Trophoblast cell (in vitro differentiated cells and primary cell): ENCODE measurements at regions not wholly inside any gene's neighbourhood (a gene's known extent, or its start where the extent isn't known, plus 50 kb on each side); places are given as distances from the start of the nearest gene placed in this dataset.

Experiments
- DNase-seq, 2 donors: peaks; one replicate each; pipeline ENCODE4 v3.0.0-alpha.2; 2016
- H2AFZ ChIP-seq: 2 replicates; pipeline ENCODE4 v1.6.1; 2013; ENCODE audit warnings: low read length, moderate library complexity, mild to moderate bottlenecking; ENCODE audit not compliant: insufficient read depth, poor library complexity
- H2AK5ac ChIP-seq: 2 replicates; pipeline ENCODE4 v1.6.1; 2013; ENCODE audit warnings: mild to moderate bottlenecking, low read length
- H2BK120ac ChIP-seq: 2 replicates; pipeline ENCODE4 v1.6.1; 2013; ENCODE audit warnings: low read length, mild to moderate bottlenecking, moderate library complexity; ENCODE audit not compliant: insufficient read depth, poor library complexity
- H2BK12ac ChIP-seq: 2 replicates; pipeline ENCODE4 v1.6.1; 2013; ENCODE audit warnings: mild to moderate bottlenecking, low read length, moderate library complexity
- H2BK5ac ChIP-seq: 2 replicates; pipeline ENCODE4 v1.6.1; 2013; ENCODE audit warnings: low read length, low read depth, moderate library complexity, mild to moderate bottlenecking; ENCODE audit not compliant: poor library complexity
- H3K14ac ChIP-seq: 2 replicates; pipeline ENCODE4 v1.6.1; 2013; ENCODE audit warnings: mild to moderate bottlenecking, low read length
- H3K18ac ChIP-seq: 2 replicates; pipeline ENCODE4 v1.6.1; 2013; ENCODE audit warnings: mild to moderate bottlenecking, low read length
- H3K23ac ChIP-seq: 2 replicates; pipeline ENCODE4 v1.6.1; 2013; ENCODE audit warnings: low read length
- H3K27ac ChIP-seq: 2 replicates; pipeline ENCODE4 v1.5.1; 2013; ENCODE audit warnings: low read depth, mild to moderate bottlenecking, inconsistent platforms, low read length, moderate library complexity
- H3K27me3 ChIP-seq: 2 replicates; pipeline ENCODE4 v1.6.1; 2013; ENCODE audit warnings: inconsistent platforms, mild to moderate bottlenecking, low read length, moderate library complexity; ENCODE audit not compliant: insufficient read depth
- H3K36me3 ChIP-seq, 2 experiments: 1 replicate in 1 of 2; 2 replicates in 1 of 2; pipeline ENCODE4 v1.6.1; 2013; ENCODE audit warnings: low read length in 2 of 2, mild to moderate bottlenecking in 2 of 2, moderate library complexity in 1 of 2; ENCODE audit not compliant: insufficient read depth in 2 of 2, control insufficient read depth in 1 of 2
- H3K4ac ChIP-seq: 2 replicates; pipeline ENCODE4 v1.6.1; 2013; ENCODE audit warnings: low read depth, mild to moderate bottlenecking, low read length, moderate library complexity
- H3K4me1 ChIP-seq, 2 experiments: 1 replicate in 1 of 2; 2 replicates in 1 of 2; pipeline ENCODE4 v1.6.1; 2013; ENCODE audit warnings: low read length in 2 of 2, mild to moderate bottlenecking in 2 of 2, moderate library complexity in 1 of 2; ENCODE audit not compliant: insufficient read depth in 2 of 2, control insufficient read depth in 1 of 2
- H3K4me2 ChIP-seq: 2 replicates; pipeline ENCODE4 v1.6.1; 2013; ENCODE audit warnings: inconsistent platforms, mild to moderate bottlenecking, low read length, moderate library complexity
- H3K4me3 ChIP-seq: 2 replicates; pipeline ENCODE4 v1.5.1; 2013; ENCODE audit warnings: mild to moderate bottlenecking, low read depth, low read length, inconsistent platforms
- H3K79me1 ChIP-seq: one replicate; pipeline ENCODE4 v1.6.1; 2013; ENCODE audit warnings: low read length
- H3K79me2 ChIP-seq: 2 replicates; pipeline ENCODE4 v1.6.1; 2013; ENCODE audit warnings: low read length, mild to moderate bottlenecking; ENCODE audit not compliant: control insufficient read depth, insufficient read depth, poor library complexity
- H3K9ac ChIP-seq: 2 replicates; pipeline ENCODE4 v1.6.1; 2013; ENCODE audit warnings: mild to moderate bottlenecking, low read length
- H3K9me3 ChIP-seq: 2 replicates; pipeline ENCODE4 v1.6.1; 2013; ENCODE audit warnings: low read depth, mild to moderate bottlenecking, control low read depth, inconsistent platforms, low read length; ENCODE audit not compliant: insufficient read depth
- H4K12ac ChIP-seq: 2 replicates; pipeline ENCODE4 v1.6.1; 2013; ENCODE audit warnings: low read depth, mild to moderate bottlenecking, low read length, moderate library complexity
- H4K8ac ChIP-seq: 2 replicates; pipeline ENCODE4 v1.6.1; 2013; ENCODE audit warnings: low read depth, mild to moderate bottlenecking, low read length, moderate library complexity
- H4K91ac ChIP-seq: one replicate; pipeline ENCODE4 v1.6.1; 2013; ENCODE audit warnings: low read depth, mild to moderate bottlenecking, low read length, moderate library complexity
- WGBS: extraction: QIAGEN DNeasy Blood & Tissue Kit; methylation state at CpG from one replicate; pipeline ENCODE4 v1.1.7; 2013; ENCODE audit warnings: missing lambda C conversion rate; ENCODE audit not compliant: insufficient read length, insufficient coverage; ENCODE audit errors: extremely low coverage; 5-methylcytosine and 5-hydroxymethylcytosine counted together

DNA sequence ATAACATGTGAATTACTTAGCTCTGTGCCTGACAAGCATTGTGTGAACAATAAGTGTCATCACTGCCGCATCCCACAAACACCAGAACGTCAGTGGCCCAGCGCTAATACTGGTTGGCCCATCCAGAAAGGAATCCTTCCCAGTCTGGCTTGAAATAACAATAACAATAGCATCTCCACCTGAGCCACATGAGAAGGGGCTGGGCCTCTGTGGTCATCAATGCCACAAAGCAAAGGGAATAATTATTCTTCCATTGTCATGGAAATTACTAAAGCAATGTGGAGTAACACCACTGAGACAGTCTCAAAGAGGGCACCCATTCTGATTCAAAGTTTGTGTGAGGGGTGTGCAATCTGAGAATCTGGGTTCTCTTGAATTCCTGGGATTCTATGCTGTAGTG is 105.7 kb upstream of the INHBA start:
- Histone ChIP-seq H2AK5ac (no peak overlapping the region), H3K79me1 (no peaks in the 10 kb centered on the region), H3K79me2 (no peaks in the 10 kb centered on the region), H3K9me3 (peaks cover 3% of the 10 kb centered on the region), H3K4me3 (no peak overlapping the region), H3K18ac (no peak overlapping the region), H3K36me3 (no peaks in the 10 kb centered on the region), H3K4ac (no peak overlapping the region), H2BK120ac (no peak overlapping the region), H3K4me2 (no peak overlapping the region), H2BK5ac (no peak overlapping the region), H3K4me1 (no peaks in the 10 kb centered on the region), H4K91ac (no peak overlapping the region), H3K23ac (no peak overlapping the region), H2BK12ac (no peak overlapping the region), H4K12ac (no peak overlapping the region), H2AFZ (no peak overlapping the region), H3K9ac (no peak overlapping the region), H3K27ac (no peak overlapping the region), H4K8ac (no peak overlapping the region), H3K14ac (no peak overlapping the region), H3K27me3 (no peaks in the 10 kb centered on the region)
- DNase-seq: no peak
- no CpG with 5 or more reads among the region's 3 CpGs for WGBS

DNA sequence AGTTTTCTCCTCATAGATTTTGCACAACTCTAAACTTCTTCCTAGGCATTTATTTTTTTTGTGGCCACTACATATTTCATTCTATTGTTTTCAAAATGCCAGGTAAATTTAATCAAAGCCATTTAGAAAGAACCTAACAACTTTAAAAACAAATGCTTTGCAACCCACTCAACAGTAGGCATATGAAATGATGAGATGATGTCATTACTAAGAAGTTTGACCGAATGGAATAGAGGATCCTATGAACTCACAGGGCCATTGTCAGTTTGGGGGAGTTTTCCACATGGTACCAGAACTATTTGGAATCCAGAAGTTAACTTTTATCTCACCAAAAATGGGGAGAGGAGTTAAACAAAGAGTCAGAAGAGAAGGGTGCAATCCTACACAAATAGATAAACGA is 100.7 kb upstream of the INHBA start:
- no peak overlapping the region for H3K4me2 ChIP-seq
- WGBS: no CpG with 5 or more reads among the region's 2 CpGs
- H3K14ac ChIP-seq: no peak overlapping the region

DNA sequence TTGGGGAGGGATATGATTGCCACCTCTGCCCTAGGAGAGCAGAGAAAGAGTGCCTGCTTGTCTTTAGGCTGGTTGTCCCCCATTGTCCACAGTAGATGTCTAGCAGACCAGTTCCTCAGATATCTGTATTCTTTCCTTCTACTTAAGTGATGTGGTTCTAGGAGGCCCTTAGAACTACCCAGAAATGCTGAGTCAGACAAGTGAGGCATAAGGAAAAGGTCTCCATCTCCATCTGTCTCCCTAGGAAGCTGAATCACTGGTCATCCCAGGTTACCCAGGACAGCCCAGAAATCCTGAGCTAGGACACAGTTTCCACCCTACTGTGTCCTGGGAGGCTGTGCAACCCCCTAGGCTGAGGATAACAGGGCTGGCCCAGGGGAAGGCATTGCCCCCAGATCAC is 93.4 kb upstream of the INHBA start:
- Histone ChIP-seq H2AFZ (no peak overlapping the region), H2BK5ac (no peak overlapping the region), H2BK120ac (no peak overlapping the region), H3K23ac (no peak overlapping the region), H3K27me3 (no peaks in the 10 kb centered on the region), H3K4ac (no peak overlapping the region), H4K12ac (no peak overlapping the region), H3K9me3 (no peaks in the 10 kb centered on the region), H2BK12ac (no peak overlapping the region), H3K14ac (no peak overlapping the region), H3K4me3 (no peak overlapping the region), H2AK5ac (no peak overlapping the region), H3K79me2 (no peaks in the 10 kb centered on the region), H4K8ac (no peak overlapping the region), H3K9ac (no peak overlapping the region), H3K27ac (no peak overlapping the region), H3K79me1 (no peaks in the 10 kb centered on the region), H3K4me2 (no peak overlapping the region), H4K91ac (no peak overlapping the region), H3K36me3 (no peaks in the 10 kb centered on the region), H3K18ac (no peak overlapping the region), H3K4me1 (no peaks in the 10 kb centered on the region)
- no peak for DNase-seq

More for the DNA sequence above, 100.7 kb upstream of the INHBA start:
- Histone ChIP-seq H3K27me3 (no peaks in the 10 kb centered on the region), H3K27ac (no peak overlapping the region), H4K91ac (no peak overlapping the region), H3K36me3 (no peaks in the 10 kb centered on the region), H2BK5ac (no peak overlapping the region), H3K9ac (no peak overlapping the region), H3K9me3 (peaks cover 2% of the 10 kb centered on the region), H3K23ac (no peak overlapping the region), H3K79me2 (no peaks in the 10 kb centered on the region), H2AFZ (no peak overlapping the region), H3K79me1 (no peaks in the 10 kb centered on the region), H3K4ac (no peak overlapping the region), H3K4me3 (no peak overlapping the region), H4K8ac (no peak overlapping the region), H2AK5ac (no peak overlapping the region), H2BK12ac (no peak overlapping the region), H2BK120ac (no peak overlapping the region), H4K12ac (no peak overlapping the region), H3K4me1 (no peaks in the 10 kb centered on the region), H3K18ac (no peak overlapping the region)
- no peak for DNase-seq

GRCh38 chr7:41795276-41795833 is 92.5 kb upstream of the INHBA start:
- H3K14ac ChIP-seq: no peak overlapping the region
- no peak overlapping the region for H3K23ac ChIP-seq
- H2BK120ac ChIP-seq: no peak overlapping the region
- H3K27ac ChIP-seq: no peak overlapping the region
- H2AK5ac ChIP-seq: no peak overlapping the region
- H2BK5ac ChIP-seq: no peak overlapping the region
- H3K4me1 ChIP-seq: no peaks in the 10 kb centered on the region
- H3K18ac ChIP-seq: no peak overlapping the region
- H3K9me3 ChIP-seq: no peaks in the 10 kb centered on the region
- H3K27me3 ChIP-seq: no peaks in the 10 kb centered on the region
- DNase-seq: no peak
- no peak overlapping the region for H2AFZ ChIP-seq
- H3K79me1 ChIP-seq: no peaks in the 10 kb centered on the region
- WGBS: no CpG with 5 or more reads among the region's 6 CpGs
- no peaks in the 10 kb centered on the region for H3K36me3 ChIP-seq
- no peak overlapping the region for H3K4me2 ChIP-seq
- H3K4me3 ChIP-seq: no peak overlapping the region
- H4K12ac ChIP-seq: no peak overlapping the region
- no peaks in the 10 kb centered on the region for H3K79me2 ChIP-seq
- no peak overlapping the region for H3K9ac ChIP-seq
- H3K4ac ChIP-seq: no peak overlapping the region
- H4K8ac ChIP-seq: no peak overlapping the region
- no peak overlapping the region for H4K91ac ChIP-seq
- no peak overlapping the region for H2BK12ac ChIP-seq
